ENCODE measurements at regions not wholly inside any gene's neighbourhood (a gene's known extent, or its start where the extent isn't known, plus 50 kb on each side); places are given as distances from the start of the nearest gene placed in this dataset.
"Not testable (repeated sequence)": the region's sequence is repeated elsewhere in the genome, so short reads cannot be mapped to it uniquely, and the experiment has no call there.

DNA sequence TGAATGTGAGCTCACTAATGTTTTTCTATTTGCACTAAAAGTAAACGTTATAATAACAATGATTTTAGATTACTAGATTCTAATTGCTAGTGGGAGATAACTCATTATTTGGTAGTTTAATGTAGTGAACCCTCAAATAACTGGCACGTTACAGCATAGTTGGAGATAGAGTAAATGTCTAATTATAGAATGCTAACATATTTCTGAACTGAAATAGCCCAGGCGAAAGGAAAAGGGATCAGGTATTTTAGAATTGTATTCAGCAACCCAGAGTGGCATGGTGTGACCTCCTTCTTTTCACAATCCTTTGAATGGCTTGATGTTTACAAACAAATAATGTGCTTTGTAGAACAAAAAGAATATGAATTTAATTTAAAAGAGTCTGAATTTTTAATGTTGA is 1221.2 kb downstream of the CDH8 start:
- H3K4me3 Mint-ChIP-seq, result no peak overlapping the region
- H3K27me3 Mint-ChIP-seq, result no peaks in the 10 kb centered on the region
- CTCF ChIA-PET, result no interaction called here
- DNase-seq, result no peak
- H3K4me1 Mint-ChIP-seq, result no peaks in the 10 kb centered on the region
- no peak for ATAC-seq
- H3K27ac Mint-ChIP-seq, result no peak overlapping the region
- peaks cover 18% of the 10 kb centered on the region for H3K9me3 Mint-ChIP-seq (ENCODE audit: low read depth)
- H3K36me3 Mint-ChIP-seq, result no peaks in the 10 kb centered on the region

DNA sequence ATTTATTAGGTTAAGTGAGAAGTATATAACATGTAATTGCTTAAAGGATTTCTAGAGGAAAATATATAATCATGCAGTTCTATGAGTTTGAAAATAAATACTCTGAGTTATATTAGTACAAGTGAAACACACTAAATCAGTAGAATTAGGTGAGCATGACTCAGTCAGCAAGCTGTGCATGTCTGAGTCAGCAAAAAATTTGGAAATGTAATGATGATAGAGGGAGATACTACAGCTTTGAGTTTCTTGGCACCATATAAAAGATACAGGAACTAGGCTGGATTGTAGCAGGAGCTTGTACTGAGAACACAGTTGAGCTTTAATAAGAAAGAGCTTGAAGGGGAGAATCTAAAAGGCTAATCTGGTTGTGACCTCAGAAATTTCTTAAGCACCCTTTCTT is 1224.6 kb downstream of the CDH8 start:
- H3K27ac Mint-ChIP-seq, result no peak overlapping the region
- DNase-seq (no peak), ATAC-seq (no peak)
- no peaks in the 10 kb centered on the region for H3K36me3 Mint-ChIP-seq
- no peak overlapping the region for H3K4me3 Mint-ChIP-seq
- H3K9me3 Mint-ChIP-seq (ENCODE audit: low read depth), result peaks cover 17% of the 10 kb centered on the region
- CTCF ChIA-PET, result no interaction called here
- no peaks in the 10 kb centered on the region for H3K27me3 Mint-ChIP-seq
- H3K4me1 Mint-ChIP-seq, result no peaks in the 10 kb centered on the region

DNA sequence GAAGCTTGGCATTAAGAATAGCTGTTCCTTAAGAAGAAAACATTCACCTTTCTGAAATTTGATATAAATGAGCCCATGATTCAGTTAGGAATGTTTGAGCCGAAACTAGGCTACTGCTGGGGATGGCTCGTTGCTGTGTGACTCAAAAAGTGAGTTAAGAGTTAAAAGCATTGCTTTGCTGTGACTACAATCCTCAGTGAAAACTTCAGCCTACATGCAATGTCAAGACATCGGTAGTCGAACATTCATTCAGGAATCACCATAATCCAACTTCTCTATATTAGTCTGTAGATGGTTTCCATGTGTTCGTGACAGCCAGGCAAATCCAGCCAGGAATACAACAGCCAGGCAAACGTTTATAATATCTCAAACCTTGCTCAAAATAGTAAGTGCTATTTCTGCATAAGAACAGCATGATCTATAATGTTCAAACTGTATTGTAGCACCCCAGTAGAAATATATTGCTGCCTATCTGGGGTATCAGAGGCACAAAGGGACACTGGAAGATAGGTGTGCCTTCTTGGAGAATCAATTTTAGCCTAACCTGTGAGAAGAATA is 1225.1 kb downstream of the CDH8 start:
- H3K36me3 Mint-ChIP-seq, result no peaks in the 10 kb centered on the region
- no peak overlapping the region for H3K4me3 Mint-ChIP-seq
- CTCF ChIA-PET, result no interaction called here
- H3K27me3 Mint-ChIP-seq, result no peaks in the 10 kb centered on the region
- H3K9me3 Mint-ChIP-seq (ENCODE audit: low read depth), result peaks cover 14% of the 10 kb centered on the region
- DNase-seq, result no peak
- no peaks in the 10 kb centered on the region for H3K4me1 Mint-ChIP-seq
- ATAC-seq, result no peak
- no peak overlapping the region for H3K27ac Mint-ChIP-seq

DNA sequence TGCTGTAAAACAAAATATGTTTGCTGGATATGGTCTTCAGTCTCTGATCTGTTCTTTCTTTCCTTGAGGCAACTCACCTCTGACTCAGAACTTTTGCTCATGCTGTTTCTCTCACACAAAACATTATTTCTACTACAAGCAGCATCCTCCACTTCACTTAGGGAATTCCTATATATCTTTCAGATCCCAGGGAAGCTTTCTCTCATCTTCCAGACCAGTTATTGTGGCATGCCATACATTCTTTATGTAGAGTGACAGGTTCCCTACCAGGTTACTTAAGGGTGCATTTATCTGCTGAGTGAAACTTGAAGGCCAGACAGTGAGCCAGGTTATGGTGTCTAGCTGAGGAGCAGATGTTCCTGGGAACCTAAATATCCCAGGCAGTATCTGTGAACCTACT is 1226.0 kb downstream of the CDH8 start:
- CTCF ChIA-PET, result no interaction called here
- no peaks in the 10 kb centered on the region for H3K27me3 Mint-ChIP-seq

DNA sequence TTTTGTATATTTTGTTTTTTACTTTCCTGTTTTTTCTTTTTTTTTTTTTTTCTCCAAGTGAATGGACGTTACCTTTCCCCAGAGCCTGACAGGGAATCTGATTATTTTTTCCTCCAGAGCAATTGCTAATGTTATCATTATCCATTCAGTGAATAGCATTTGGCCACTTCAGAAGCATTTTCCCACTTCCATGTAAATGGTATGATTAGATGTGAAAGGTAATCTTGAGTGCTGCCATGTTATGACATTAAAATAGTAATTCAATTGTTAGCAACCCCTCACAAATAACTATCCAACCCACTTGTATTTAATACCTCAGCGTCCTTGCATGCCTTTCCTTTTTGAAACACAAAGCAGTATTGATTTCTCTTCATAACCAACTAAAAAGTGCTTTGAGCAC is 1243.8 kb downstream of the CDH8 start:
- Mint-ChIP-seq H3K27me3 (no peaks in the 10 kb centered on the region), H3K4me1 (no peaks in the 10 kb centered on the region)
- DNase-seq, result no peak

More for the DNA sequence above, 1226.0 kb downstream of the CDH8 start:
- H3K4me3 Mint-ChIP-seq, result no peak overlapping the region
- H3K9me3 Mint-ChIP-seq (ENCODE audit: low read depth), result peaks cover 10% of the 10 kb centered on the region
- ATAC-seq (no peak), DNase-seq (no peak)
- H3K4me1 Mint-ChIP-seq, result no peaks in the 10 kb centered on the region
- no peaks in the 10 kb centered on the region for H3K36me3 Mint-ChIP-seq
- H3K27ac Mint-ChIP-seq, result no peak overlapping the region

DNA sequence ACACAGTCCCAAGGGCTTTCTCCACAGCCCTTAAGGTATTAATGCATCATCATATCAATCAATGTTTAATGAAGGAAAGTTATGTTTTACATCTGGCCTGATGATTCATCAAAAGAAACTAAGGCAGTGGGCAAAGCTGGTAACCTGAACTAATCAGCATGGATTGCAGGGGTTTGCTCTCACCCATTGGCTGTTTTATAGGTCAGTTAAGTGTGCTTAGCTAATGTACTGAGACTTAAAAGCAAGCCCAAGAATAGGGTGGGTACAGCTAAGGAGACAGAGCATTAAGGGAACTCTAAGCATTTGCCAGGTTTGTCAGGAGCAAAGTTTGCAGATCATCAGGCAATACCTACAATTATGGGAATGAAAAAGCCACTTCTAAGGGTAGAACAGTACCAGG is 1247.6 kb downstream of the CDH8 start:
- DNase-seq (no peak), ATAC-seq (no peak)
- H3K27me3 Mint-ChIP-seq, result no peaks in the 10 kb centered on the region

More for the DNA sequence above, 1243.8 kb downstream of the CDH8 start:
- ATAC-seq, result no peak
- Mint-ChIP-seq H3K9me3 (ENCODE audit: low read depth) (peaks cover 5% of the 10 kb centered on the region), H3K4me3 (no peak overlapping the region), H3K36me3 (no peaks in the 10 kb centered on the region), H3K27ac (no peak overlapping the region)
- CTCF ChIA-PET, result no interaction called here

DNA sequence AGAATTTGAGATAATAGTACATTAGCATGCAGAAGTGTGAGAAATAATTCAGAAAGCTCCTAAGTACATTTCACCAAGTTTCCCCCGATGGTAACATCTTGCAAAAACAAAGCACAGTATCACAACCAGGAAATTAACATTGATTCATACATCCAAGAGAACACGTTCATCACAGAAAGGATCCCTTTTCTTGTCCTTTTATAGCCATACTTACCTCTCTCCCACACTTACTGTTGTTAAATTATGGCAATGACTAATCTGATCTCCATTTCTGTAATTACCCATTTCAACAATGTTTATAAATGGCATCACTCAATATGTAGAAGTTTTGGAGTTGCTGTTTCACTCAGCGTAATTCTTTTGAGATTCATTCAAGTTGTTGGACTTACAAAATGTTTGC is 1260.0 kb downstream of the CDH8 start:
- Mint-ChIP-seq H3K9me3 (ENCODE audit: low read depth) (peaks cover 21% of the 10 kb centered on the region), H3K27ac (no peak overlapping the region), H3K27me3 (no peaks in the 10 kb centered on the region), H3K4me1 (no peaks in the 10 kb centered on the region), H3K36me3 (no peaks in the 10 kb centered on the region), H3K4me3 (no peak overlapping the region)
- CTCF ChIA-PET, result no interaction called here
- ATAC-seq, result no peak
- no peak for DNase-seq

More for the DNA sequence above, 1247.6 kb downstream of the CDH8 start:
- Mint-ChIP-seq H3K27ac (no peak overlapping the region), H3K4me1 (no peaks in the 10 kb centered on the region), H3K4me3 (no peak overlapping the region), H3K9me3 (ENCODE audit: low read depth) (peaks cover 5% of the 10 kb centered on the region), H3K36me3 (no peaks in the 10 kb centered on the region)
- CTCF ChIA-PET, result no interaction called here

DNA sequence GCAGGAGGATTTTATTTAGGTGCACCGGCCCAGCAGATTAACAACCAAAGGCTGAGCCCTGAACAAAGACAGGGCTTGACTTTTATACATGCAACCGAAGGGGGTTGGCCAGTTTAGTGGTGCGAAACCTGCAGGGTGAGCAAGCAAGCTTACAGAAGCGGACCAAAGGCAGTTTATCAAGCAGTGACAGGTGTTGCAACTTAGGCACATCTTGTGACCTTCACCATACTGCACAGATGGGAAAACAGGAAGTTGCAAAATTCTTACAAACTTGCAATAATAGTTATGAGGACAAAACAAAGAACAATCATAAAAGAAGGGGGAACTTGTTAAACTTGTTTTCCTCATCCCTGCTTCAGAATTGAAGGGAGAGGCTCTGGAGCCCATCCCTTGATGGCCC is 1265.1 kb downstream of the CDH8 start:
- Mint-ChIP-seq H3K9me3 (ENCODE audit: low read depth) (peaks cover 26% of the 10 kb centered on the region), H3K27me3 (no peaks in the 10 kb centered on the region), H3K4me3 (no peak overlapping the region), H3K27ac (no peak overlapping the region), H3K4me1 (no peaks in the 10 kb centered on the region), H3K36me3 (no peaks in the 10 kb centered on the region)
- DNase-seq, result no peak
- CTCF ChIA-PET, result no interaction called here
- no peak for ATAC-seq

DNA sequence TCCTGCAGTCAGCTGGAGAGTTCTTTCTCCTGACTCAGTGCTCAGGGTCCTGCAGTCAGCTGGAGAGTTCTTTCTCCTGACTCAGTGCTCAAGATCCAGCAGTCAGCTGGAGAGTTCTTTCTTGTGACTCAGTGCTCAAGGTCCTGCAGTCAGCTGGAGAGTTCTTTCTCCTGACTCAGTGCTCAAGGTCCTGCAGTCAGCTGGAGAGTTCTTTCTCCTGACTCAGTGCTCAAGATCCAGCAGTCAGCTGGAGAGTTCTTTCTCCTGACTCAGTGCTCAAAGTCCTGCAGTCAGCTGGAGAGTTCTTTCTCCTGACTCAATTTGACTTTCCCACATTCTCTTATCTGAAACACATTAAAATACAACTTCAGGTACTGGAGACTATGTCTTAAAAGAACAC is 1265.9 kb downstream of the CDH8 start:
- ATAC-seq, H3K27me3 Mint-ChIP-seq, DNase-seq, H3K36me3 Mint-ChIP-seq, H3K4me3 Mint-ChIP-seq, H3K27ac Mint-ChIP-seq, H3K4me1 Mint-ChIP-seq, CTCF ChIA-PET: not testable (repeated sequence)
- H3K9me3 Mint-ChIP-seq (ENCODE audit: low read depth), result peaks cover 29% of the 10 kb centered on the region

DNA sequence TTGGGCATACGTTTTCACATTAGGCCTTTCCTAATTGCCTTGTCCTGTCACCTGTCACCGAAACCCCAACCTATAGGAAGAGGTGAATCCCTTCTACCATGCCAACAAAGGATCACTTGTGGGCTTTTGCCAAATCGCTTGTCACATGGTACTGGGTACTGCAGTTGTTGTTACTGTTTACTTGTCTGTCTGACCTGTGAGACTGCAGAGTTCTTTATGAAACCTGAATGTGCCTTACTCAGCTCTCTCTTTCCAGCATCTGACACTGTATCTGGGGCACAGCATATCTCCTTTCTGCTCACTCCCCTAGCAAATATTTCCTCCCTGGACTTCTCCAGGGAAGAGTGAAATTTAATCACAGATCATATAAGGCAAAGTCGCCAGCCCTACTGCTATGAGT is 1272.4 kb downstream of the CDH8 start:
- H3K4me3 Mint-ChIP-seq, result no peak overlapping the region
- CTCF ChIA-PET, result no interaction called here

DNA sequence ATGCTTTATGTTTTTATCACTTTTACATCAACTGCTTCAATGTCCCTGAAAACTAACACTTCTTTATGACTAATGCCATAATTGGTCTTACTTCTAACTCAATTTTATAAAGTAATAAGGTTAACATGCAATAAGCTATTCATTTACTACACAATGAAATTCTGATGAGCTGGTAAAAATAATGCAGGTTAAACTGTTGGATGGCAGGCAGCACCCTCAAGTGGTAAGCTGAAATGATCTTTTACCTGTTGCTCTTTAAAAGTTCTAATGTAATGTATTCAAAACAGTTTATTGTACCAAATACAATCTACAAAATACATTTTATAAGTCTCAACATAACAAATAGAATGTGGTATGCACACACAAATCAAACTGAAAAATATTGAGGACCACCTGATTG is 1280.3 kb downstream of the CDH8 start:
- CTCF ChIA-PET, result no interaction called here
- no peak for DNase-seq
- H3K4me1 Mint-ChIP-seq, result no peaks in the 10 kb centered on the region
- H3K27me3 Mint-ChIP-seq, result no peaks in the 10 kb centered on the region
- H3K4me3 Mint-ChIP-seq, result no peak overlapping the region
- peaks cover 4% of the 10 kb centered on the region for H3K9me3 Mint-ChIP-seq (ENCODE audit: low read depth)
- H3K36me3 Mint-ChIP-seq, result no peaks in the 10 kb centered on the region
- no peak overlapping the region for H3K27ac Mint-ChIP-seq
- ATAC-seq, result no peak

More for the DNA sequence above, 1272.4 kb downstream of the CDH8 start:
- Mint-ChIP-seq H3K27ac (no peak overlapping the region), H3K9me3 (ENCODE audit: low read depth) (peaks cover 15% of the 10 kb centered on the region), H3K36me3 (no peaks in the 10 kb centered on the region), H3K4me1 (no peaks in the 10 kb centered on the region), H3K27me3 (no peaks in the 10 kb centered on the region)
- ATAC-seq, result no peak
- DNase-seq, result no peak

DNA sequence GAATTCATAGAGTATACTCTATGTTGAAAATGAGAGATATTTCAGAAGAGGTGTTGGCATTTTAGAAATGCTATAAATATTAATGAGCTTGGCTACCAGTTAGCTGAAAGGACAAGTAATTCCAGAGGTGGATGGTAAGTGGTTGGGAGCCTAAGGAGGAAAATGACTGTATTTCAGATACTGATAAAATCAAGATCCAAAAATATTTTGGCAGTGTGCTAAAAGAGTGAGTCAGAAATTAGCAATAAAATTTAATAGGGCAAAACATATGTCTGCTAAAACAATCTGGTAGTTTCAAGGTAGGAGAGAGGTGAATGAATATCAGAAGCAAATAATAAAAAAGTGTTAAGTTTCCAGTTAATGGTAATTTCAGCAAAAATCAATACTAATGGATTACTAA is 1287.9 kb downstream of the CDH8 start:
- no peaks in the 10 kb centered on the region for H3K4me1 Mint-ChIP-seq
- H3K36me3 Mint-ChIP-seq, result no peaks in the 10 kb centered on the region
- DNase-seq (no peak), ATAC-seq (no peak)
- no peaks in the 10 kb centered on the region for H3K27me3 Mint-ChIP-seq
- CTCF ChIA-PET, result no interaction called here
- peaks cover 22% of the 10 kb centered on the region for H3K9me3 Mint-ChIP-seq (ENCODE audit: low read depth)
- no peak overlapping the region for H3K27ac Mint-ChIP-seq
- H3K4me3 Mint-ChIP-seq, result no peak overlapping the region

DNA sequence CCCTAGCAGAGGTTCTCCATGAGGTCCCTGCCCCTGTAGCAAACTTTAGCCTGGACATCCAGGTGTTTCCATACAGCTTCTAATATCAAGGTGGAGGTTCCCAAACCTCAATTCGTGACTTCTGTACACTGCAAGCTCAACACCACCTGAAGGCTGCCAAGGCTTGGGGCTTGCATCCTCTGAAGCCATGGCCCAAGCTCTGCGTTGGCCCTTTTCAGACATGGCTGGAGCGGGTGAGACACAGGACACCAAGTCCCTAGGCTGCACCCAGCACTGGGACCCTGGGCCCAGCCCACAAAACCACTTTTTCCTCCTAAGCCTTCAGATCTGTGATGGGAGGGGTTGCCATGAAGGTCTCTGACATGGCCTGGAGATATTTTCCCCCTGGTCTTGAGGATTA is 1292.0 kb downstream of the CDH8 start:
- H3K36me3 Mint-ChIP-seq, result no peaks in the 10 kb centered on the region
- DNase-seq (no peak), ATAC-seq (no peak)
- peaks cover 23% of the 10 kb centered on the region for H3K9me3 Mint-ChIP-seq (ENCODE audit: low read depth)
- no peaks in the 10 kb centered on the region for H3K27me3 Mint-ChIP-seq
- no peaks in the 10 kb centered on the region for H3K4me1 Mint-ChIP-seq
- H3K27ac Mint-ChIP-seq, result no peak overlapping the region
- H3K4me3 Mint-ChIP-seq, result no peak overlapping the region
- CTCF ChIA-PET, result no interaction called here

DNA sequence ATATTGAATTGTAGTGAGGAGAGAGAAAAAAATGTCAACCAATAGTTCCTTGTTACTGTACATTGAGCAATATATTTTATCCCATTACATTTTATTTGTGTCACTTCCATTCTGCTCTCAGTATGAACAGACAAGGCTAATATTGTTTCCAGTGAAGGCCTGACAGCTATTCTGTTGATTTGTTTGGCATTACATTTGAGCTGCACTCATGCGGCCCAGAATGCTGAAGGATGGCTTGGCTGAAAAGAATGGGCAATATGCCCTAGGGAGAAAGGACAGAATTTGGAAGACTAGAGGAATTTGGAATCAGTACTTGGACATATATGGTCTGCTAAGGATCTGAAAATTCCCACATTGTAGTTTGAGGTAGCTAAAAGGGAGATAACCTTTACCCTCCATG is 1294.4 kb downstream of the CDH8 start:
- H3K27me3 Mint-ChIP-seq, result no peaks in the 10 kb centered on the region
- H3K4me1 Mint-ChIP-seq, result no peaks in the 10 kb centered on the region
- ATAC-seq, result no peak
- H3K4me3 Mint-ChIP-seq, result no peak overlapping the region
- DNase-seq, result no peak
- no peak overlapping the region for H3K27ac Mint-ChIP-seq
- CTCF ChIA-PET, result no interaction called here
- peaks cover 19% of the 10 kb centered on the region for H3K9me3 Mint-ChIP-seq (ENCODE audit: low read depth)
- no peaks in the 10 kb centered on the region for H3K36me3 Mint-ChIP-seq

All from activated CD8-positive, alpha-beta memory T cell treated with anti-CD3 and anti-CD28 coated beads, Interleukin-2, amount 10 ng/mL, durations not matched to agents 7 days and 5 days (primary cell).